Fibroblast of skin of scalp (primary cell): ENCODE measurements at regions not wholly inside any gene's neighbourhood (a gene's known extent, or its start where the extent isn't known, plus 50 kb on each side); places are given as distances from the start of the nearest gene placed in this dataset.

Source experiments
- DNase-seq: peaks from one replicate; pipeline ENCODE4 v3.0.0-alpha.2; 2013

DNA sequence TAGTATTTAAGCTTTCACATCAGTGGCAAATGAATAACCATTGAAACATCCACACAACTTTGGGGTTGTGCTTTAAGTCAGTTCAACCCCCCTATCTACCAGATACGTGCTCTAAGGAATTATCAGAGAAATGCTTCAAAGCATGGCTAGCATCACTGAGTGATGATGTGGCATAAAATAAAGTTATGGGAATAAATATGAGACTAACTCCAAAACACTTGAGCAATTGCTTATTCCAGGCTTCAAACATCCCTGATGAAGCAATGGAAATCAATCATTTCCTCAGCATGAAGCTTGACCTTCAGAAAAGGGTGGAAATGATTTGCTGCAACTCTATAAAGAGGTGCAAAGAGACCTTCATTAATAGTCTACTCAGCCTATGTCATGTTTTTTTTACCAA, 292.0 kb upstream of the SMC2 start:
- peak; percentile 39 for DNase-seq

DNA sequence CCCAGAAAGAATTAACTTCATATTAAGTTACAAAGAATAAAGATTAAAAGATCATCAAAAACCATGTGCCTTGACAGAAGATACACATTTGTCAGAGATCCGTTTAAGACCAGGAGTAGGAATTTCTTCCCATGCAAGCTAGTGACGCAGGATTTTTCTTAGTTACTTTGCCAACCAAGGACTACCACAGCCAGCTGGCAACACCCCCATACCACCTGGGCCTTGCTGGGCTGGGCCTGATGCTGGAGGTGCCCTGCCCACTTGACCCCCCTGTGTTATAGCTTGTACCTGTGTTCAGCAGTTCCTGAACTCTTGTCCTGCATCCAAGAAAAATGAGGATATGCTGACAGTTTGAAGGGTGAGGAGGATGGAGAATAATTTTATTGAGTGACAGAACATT, 290.9 kb upstream of the SMC2 start:
- no peak for DNase-seq

DNA sequence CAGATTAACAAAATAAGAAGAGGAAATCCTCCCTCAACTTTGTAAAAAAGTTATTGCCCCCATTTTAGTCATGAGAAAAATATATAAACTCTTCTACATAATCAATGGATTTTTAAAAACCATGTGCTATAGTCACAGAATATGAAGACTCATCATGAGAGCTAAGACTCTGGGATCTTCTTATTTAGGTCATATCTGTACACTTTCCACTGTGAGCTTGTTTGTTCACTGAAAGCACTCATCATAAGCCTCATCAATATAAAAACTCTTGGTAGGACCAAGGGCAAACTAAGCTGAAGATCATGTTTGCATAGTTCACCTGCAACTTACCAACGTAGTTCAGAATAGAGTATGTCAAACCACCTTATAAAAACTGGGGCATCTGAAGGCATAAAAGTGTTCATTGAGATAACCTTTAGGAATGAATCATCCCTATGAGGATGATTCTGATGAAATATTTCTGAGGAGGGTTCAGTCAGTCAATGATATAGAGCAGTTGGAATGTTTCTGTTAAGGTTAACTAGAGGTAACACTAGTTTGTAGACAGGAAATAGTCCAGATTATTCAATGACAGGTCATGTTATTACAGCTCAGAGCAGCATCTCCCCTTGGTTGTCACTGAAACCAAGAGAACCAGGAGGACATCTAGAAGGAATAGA, 289.9 kb upstream of the SMC2 start:
- DNase-seq: peak; percentile 62

DNA sequence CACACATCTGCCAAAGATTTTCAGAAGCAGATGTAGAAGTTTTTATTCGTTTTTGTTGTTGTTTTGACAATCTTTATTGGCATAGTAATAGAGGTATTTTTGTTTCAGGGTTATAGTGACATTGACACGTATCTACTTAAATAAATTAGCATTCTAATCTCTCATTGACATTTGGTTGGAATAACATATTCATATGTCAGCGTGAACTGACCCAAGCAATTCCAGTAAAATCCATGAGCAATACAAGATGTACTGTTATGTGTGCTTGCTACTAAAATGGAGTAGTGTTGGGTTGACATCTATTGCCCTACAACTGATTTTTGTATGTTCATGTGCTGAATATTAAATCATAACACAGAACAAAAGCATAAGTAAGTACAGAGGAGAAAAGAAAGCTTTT, 284.4 kb upstream of the SMC2 start:
- no peak for DNase-seq

DNA sequence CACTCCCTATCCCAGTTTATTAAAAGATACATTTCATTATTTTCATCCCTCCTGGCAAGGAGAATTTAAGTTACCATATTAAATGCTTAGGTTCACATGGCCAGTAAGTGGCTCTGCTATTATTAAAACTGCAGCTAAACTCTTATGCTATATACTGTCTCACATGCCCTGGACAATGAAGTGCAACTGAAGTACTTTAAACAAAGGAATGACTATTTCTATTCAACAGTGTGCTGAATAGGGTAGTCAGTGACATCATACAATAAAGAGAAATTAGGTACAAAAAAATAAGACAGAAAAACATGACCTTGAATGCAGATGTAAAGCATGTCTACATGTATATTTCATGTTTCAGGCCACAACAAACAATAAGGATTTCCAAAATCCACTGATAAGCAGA, 282.6 kb upstream of the SMC2 start:
- DNase-seq: no peak

DNA sequence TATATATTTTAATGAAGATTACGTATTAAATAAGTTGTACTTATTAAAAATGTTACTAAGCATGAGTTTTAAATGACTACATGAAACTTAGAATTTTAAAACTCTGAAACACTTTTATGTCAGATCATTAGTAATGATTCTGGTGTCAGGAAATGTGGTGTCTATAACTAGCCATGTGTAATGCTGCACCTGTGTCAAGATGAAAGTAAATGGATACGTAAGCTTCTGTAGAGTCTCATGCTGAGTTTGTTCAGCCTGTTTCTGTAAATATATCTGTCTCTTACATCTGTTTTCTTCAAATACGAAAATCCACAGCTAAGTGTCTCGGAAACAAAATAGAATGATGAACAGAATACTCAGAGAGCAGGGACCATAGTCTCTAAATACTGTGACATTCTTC, 278.0 kb upstream of the SMC2 start:
- DNase-seq: no peak

DNA sequence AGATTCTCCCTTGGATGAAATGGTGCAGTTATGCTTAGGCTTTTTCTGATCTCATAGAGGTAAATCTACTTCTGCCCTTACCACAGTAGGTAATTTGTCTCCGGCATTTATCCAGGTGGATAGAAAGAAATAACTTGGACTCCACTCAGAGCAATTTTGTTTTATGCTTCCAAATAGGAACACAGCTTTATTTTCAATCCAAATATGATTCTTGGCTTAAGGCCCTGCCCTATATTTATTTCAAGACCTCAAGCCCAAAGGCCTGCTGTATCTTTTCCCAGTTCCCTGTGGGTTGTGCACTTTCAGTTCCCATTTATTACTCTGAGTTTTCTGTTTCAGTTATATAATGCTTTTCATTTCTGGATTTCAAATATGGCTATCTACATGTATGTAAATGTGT, 274.2 kb upstream of the SMC2 start:
- no peak for DNase-seq

DNA sequence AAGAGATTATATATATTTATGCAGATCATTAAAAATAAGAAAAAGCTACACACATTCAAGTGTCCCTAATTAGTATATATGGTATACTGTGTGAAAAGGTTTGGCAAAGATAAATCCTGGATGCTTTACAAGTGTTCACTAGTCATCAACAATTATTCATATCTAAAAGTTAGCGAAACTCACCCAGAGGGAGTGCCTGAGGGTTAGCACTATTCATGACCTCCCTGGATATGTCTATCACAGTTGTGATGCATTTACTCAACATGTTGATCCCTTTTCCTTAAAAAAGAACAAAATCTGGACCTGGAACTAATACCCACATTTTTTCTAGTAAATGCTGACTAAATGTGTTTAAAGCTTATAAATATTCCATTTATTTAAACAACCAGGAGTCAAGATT, 273.0 kb upstream of the SMC2 start:
- no peak for DNase-seq

DNA sequence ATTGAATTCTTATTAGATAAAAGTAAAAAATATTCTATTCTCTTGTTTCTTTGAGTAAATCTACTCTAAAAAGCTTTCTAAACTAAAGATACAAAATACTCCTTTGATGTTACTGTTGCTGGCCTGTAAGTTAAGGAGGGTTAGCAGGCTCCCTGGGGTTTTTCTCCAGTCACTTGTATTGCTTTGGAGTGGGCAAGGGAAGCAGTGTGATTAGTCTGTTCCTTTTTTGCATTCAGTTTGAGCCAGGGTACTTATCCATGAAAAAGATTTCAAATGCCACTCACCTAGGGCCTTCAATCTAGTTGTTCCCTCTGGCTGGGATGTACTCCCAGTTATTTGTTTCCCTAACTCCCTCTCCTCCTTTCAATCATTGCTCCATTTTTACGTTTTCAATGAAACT, 256.2 kb upstream of the SMC2 start:
- no peak for DNase-seq

DNA sequence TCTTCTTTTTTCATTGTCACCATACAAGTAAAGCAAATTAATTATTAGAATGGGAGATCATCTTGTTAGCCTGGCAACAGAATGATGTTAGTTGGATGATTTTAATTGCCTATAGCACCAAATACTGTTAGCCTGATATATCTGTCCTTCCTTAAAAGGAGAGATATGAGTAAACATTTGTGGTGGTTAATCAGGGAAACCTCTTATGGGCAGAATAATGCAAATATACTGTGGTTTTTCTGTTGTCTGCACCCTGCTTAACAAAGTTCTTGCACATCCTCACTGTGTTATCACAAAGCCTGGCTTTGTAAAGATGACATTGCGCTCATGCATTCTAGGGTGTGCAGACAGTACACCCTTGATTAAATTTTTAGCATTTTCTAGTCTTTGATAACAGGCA, 254.9 kb upstream of the SMC2 start:
- no peak for DNase-seq

DNA sequence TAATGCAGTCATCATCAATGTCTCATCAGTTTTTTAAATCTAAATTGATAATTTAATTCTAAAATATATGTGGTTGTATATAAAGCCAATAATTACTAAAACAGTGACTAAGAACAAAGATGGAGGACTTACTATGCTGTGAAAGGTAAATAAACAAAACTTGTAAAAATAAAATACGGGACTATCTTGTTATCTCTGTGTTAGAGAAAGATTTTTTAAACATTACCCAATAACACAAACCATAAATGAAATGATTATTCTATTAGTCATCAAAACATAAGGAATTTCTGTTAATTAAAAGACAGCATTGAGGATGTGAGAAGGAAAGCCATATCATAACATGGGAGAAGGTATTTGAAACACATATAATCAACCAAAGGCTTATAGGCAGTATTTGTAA, 226.2 kb upstream of the SMC2 start:
- peak; percentile 12 for DNase-seq

DNA sequence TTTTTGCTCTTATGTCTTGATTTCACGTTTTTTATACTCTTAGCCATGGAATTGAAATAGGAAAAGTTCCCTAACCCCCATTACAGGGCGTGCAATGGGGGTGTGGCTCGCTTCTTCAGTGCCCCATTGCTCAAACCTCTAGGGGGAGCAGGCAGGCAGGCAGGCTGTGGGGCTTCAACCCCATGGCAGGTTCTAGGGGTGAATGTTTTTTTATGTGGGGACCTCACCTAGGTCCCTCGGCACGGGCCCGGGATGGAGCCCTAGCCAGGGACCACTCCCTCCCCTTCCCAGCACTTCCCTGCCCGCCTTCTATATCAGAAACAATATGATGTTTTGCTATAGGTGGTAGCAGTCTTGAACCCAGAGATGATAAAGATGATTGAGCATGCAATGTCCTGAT, 221.3 kb upstream of the SMC2 start:
- no peak for DNase-seq

DNA sequence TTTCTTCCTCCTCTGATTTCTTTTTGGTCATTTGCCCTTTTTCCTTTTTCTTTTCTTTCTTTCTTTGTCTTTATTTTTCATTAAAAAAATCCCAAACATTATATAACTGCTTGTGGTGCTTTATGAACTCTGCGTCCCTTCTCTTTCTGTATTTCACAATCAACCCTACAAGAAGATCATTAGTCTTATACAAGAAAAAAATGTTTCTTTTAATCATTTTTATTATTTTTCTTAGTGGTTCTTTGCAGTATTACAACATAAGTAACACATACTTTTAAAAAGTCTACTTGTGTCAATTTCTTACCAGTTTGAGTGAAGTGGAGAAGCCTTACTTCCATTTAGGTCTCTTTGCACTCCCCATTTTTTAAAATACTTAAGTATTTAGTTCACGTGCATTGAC, 212.7 kb upstream of the SMC2 start:
- no peak for DNase-seq

DNA sequence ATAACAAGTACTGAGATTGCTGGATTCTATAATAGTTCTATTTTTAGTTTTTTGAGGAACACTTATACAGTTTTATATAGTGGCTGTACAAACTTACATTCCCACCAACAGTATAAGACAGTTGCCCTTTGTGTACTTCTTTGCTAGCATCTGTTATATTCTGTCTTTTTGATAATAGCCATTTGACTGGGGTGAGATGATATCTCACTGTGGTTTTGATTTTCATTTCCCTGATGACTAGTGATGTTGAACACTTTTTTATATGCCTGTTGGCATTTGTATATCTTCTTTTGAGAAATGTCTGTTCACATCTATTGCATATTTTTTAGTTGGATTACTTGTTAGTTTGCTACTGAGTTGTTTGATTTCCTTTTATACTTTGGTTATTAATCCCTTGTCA, 204.1 kb upstream of the SMC2 start:
- DNase-seq: no peak

DNA sequence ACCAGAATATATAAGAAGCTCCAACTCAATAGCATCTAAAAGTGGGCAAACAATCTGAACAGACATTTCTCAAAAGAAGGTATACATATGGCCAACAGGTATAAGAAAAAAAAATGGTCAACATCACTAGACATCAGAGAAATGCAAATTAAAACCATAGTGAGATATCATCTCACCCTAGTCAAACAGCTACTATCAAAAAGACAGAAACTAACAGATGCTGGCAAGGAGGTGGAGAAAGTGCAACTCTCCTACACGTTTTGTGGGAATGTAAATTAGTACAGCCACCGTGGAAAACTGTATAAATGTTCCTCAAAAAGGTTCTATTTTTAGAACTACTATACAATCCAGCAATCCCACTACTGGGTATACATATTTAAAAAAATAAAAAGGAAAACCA, 199.9 kb upstream of the SMC2 start:
- DNase-seq: no peak

DNA sequence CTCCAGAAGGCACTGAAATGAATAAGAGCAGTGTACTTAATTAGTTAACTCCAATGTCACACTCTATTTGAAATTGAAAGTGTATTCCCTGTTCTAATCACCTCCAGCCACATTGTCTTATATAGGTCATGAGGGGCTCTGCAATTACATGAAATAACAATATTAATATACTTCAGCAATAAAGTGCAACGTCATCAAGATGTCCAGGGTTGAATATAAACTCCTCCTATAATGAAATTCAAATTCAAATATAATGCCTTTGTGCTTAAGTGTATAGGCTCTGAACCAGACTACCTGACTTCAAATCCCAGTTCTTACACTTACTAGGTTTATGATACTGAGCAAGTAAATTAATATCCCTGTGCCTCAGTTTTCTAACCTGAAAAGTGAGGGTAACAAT, 195.6 kb upstream of the SMC2 start:
- DNase-seq: no peak

DNA sequence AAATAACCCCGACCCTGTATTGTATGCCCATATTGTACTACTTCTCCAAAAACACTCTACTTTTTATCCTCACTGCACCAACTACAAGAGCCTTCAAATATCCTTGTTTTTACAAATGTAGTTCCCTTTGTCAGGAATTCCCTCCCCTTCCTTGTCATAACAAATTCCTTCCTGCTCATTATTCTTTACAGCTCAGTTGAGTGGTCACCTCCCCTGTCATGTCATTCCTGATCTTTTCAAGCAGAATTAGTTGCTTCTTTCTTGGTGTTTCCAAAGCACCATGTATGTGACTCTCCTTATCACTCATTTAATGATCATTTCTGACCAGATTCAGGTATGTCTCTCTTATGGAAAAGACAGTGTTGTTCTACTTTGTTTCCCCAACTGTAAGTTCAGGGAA, 194.2 kb upstream of the SMC2 start:
- DNase-seq: no peak

DNA sequence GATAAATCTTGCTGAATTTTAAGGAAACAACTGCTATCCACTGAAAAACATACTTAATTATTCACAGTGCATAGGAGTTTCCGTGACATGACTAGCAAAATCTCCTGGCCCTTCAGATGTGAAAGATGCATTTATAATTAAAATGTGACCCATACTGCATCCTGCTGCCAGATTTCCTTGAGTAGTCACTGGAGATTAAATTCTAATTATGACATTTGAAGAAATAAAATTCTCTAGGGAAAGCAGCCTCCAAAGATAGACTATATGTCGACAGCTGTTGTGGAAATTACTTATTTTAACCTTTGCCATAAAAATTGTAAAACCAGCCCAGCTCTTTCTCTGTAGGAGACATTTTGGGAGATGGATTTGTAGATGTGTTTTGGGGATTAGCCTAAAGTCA, 193.6 kb upstream of the SMC2 start:
- DNase-seq: no peak

DNA sequence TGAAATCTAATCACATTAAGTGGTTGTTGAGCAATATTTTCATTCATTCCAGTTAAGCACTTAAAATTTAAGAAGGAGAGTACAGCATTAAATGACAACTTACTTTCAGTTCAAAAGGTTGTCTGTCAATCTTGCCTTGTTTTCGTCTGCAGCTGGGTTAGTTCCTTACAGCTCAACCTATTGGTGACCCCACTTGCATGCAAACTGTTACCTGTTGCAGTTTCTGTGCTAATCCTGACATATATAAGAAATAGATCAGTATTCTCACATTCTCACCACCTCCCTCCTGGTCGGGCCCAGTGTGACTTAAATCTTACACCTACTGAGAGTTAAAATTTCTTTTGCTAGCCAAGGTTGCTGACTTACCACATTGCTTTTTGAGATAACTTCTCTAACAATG, 191.8 kb upstream of the SMC2 start:
- DNase-seq: no peak

DNA sequence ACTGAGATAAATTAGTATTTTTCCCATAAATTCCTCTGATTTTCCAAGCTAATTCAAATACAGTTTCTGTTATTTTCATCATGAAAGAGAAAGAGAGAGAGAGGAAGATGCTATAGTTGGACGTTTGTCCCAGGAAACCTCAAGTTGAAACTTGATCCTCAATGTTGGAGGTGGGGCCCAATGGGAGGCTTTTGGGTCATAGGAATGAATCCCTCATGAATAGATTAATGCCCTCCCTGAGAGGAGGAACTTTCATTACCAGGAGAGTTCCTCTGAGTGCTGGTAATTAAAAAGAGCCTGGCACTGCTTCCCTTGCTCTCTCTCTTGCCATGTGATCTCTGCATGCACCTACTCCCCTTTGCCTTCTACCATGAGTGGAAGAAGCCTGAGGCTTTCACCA, 189.9 kb upstream of the SMC2 start:
- no peak for DNase-seq

DNA sequence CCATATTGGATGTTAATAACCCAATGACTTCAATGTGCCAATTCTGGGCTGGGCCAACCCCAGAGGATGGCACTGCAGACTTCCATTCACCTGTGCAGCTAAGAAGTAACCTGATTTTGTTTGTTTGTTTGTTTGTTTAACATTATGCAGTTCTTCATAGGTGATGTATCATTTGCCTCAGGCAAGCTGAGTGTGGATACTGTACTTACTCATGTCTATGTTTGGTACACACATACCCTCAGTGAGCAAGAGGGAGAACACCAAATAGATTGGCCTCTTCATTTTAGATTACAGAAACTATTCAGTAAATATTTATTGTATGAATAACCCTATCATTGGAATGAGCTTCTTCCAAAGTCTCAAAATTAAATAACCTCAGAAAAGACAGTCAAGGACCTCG, 180.2 kb upstream of the SMC2 start:
- DNase-seq: no peak

DNA sequence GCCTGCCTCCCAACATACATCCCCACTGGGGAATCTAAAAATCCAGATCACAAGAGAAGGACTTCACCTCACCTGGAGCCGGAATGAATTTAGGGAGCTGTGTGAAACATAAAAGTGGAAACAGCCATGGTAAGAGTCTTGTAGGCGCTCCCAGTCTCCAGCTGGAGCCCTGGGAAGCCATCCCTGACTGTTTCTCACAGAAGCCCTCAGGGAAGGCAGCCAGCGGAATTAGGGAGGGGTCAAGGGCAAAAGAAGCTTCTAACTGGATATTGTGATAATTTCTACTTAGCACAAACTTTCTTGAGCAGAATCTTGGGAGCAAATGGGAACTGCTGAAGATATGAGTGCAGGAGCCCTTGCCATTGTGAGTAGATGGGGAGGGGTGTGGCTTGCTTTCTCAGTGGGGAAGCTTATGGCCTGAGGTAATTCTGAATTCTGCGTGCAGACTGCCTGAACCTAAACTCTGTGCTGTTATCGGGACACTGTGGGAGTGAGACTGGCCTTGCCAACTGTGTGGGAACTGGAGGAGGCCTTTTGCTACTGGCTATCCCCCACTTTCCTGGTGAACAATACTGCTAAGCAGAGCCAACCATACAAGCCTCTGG, 174.4 kb upstream of the SMC2 start:
- DNase-seq: no peak

DNA sequence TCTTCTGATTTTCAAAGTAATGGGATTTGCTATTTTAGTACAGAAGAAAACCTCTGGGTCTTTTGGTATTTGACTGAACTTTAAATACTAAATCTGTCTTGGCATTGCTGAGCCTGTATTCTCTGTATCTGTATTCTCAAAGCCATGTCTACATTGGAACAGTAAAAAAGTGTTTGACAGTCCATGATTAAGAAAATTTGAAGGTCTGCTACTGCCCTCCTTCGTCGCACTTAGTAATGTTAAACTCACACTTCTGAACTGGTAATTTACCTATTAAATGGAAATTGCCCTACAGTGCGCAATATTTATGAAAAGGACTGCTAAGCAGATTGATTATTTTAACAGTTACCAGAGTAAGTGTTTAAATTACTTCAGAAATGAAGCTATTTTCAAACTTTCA, 165.7 kb upstream of the SMC2 start:
- no peak for DNase-seq

DNA sequence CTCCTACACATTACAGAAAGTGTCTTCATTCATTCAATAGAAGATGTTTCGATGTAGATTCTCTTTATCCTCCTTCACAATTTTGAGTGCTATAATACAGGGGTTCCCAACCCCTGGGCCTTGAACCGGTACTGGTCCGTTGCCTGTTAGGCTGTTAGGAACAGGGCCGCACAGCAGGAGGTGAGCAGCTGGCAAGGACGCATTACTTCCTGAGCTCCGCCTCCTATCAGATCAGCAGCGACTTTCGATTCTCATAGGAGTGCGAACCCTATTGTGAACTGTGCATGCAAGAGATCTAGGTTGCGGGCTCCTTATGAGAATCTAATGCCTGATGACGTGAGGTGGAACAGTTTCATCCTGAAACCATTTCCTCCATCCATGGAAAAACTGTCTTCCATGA, 153.0 kb upstream of the SMC2 start:
- DNase-seq: no peak

DNA sequence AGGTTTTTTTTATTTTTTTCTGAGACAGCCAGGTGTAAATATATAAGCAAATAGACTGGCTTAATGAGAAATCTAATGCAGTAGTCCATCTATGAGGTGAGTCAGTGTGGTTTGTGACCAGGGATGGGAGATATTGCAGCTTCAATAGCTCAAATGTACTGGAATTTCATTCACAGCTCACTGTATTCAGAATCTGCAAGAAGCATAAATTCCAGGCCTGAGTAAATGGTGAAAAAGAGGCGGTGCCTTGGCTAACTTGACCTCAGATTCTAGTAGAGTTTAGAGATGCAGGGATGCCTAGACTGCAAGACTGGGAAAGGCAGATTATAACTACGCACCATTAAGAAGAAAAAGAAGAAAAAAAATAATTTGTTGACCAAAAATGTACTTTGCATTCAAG, 151.9 kb upstream of the SMC2 start:
- no peak for DNase-seq
